ENCODE measurements at regions not wholly inside any gene's neighbourhood (a gene's known extent, or its start where the extent isn't known, plus 50 kb on each side); places are given as distances from the start of the nearest gene placed in this dataset.

DNA sequence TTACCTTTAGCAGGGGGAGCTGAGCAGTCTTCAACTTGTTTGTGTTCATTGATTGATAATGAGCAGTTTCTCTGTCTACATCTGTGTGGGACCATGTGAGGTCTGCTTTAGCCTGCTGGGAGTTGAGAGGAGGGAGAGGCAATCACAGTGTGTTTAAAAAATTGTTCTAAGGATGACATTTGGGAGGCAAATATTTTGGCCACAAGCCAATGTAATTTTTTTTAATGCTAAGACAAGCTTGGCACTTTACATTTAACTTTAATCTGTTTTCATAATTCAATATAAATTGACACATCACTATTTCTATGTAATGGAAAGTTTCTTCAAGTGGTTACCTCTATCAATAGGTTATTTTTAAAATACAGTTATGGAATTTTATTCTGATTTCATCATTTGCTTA is 55.9 kb upstream of the SEMA3A start:
- TF ChIP-seq, protein P1, sequence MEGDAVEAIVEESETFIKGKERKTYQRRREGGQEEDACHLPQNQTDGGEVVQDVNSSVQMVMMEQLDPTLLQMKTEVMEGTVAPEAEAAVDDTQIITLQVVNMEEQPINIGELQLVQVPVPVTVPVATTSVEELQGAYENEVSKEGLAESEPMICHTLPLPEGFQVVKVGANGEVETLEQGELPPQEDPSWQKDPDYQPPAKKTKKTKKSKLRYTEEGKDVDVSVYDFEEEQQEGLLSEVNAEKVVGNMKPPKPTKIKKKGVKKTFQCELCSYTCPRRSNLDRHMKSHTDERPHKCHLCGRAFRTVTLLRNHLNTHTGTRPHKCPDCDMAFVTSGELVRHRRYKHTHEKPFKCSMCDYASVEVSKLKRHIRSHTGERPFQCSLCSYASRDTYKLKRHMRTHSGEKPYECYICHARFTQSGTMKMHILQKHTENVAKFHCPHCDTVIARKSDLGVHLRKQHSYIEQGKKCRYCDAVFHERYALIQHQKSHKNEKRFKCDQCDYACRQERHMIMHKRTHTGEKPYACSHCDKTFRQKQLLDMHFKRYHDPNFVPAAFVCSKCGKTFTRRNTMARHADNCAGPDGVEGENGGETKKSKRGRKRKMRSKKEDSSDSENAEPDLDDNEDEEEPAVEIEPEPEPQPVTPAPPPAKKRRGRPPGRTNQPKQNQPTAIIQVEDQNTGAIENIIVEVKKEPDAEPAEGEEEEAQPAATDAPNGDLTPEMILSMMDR (IDR thresholded peaks at IDR 0.05), result no peak

GRCh38 chr7:84249656-84250055 is 55.1 kb upstream of the SEMA3A start:
- TF ChIP-seq, protein P1 (IDR thresholded peaks at IDR 0.05), result no peak

- TF ChIP-seq, protein P1 (IDR thresholded peaks at IDR 0.05), result no peak
Measured at GRCh38 chr7:84248843-84249242, 54.3 kb upstream of the SEMA3A start.

- TF ChIP-seq, protein P1 (IDR thresholded peaks at IDR 0.05), result no peak
Measured at GRCh38 chr7:84248267-84248666, 53.7 kb upstream of the SEMA3A start.

- TF ChIP-seq, protein P1 (IDR thresholded peaks at IDR 0.05), result no peak
Measured at GRCh38 chr7:84247591-84247990, 53.0 kb upstream of the SEMA3A start.

DNA sequence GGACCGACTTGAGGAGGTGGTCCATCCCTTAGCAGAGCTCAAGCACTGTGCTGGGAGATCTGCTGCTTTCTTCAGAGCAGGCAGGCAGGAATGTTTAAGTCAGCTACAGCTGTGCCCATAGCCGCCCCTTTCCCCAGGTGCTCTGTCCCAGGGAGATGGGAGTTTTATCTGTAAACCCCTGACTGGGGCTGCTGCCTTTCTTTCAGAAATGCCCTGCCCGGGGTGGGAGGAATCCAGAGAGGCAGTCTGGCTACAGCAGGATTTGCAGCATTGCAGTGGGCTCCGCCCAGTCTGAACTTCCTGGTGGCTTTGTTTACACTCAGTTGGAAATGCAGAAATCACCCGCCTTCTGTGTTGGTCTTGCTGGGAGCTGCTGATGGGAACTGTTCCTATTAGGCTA is 51.2 kb upstream of the SEMA3A start:
- TF ChIP-seq, protein P1 (IDR thresholded peaks at IDR 0.05), result no peak
